ENCODE measurements at regions not wholly inside any gene's neighbourhood (a gene's known extent, or its start where the extent isn't known, plus 50 kb on each side); places are given as distances from the start of the nearest gene placed in this dataset.
"Not testable (repeated sequence)": the region's sequence is repeated elsewhere in the genome, so short reads cannot be mapped to it uniquely, and the experiment has no call there.

GRCh38 chr7:111654343-111654742 lies 92.1 kb upstream of the IMMP2L start:
- H3K27me3 ChIP-seq (ENCODE audit: control insufficient read depth, insufficient read depth, low read length), result no peaks in the 10 kb centered on the region
- no peaks in the 10 kb centered on the region for H3K4me1 ChIP-seq (ENCODE audit: control insufficient read depth, insufficient read depth, low read length)
- H3K9me3 ChIP-seq (ENCODE audit: control insufficient read depth, insufficient read depth, low read length), result 0 out of 2 replicates have a peak, but pooled peaks cover 2% of the 10 kb centered on the region
- H3K9ac ChIP-seq (ENCODE audit: low read depth, low read length), result no peak overlapping the region
- no peak overlapping the region for H3K27ac ChIP-seq (ENCODE audit: low read depth, low read length)
- no peaks in the 10 kb centered on the region for H3K36me3 ChIP-seq (ENCODE audit: control insufficient read depth, insufficient read depth, low read length)
- no peak overlapping the region for H3K4me3 ChIP-seq (ENCODE audit: low read depth, low read length)

- Histone ChIP-seq H3K4me1 (ENCODE audit: control insufficient read depth, insufficient read depth, low read length) (no peaks in the 10 kb centered on the region), H3K4me3 (ENCODE audit: low read depth, low read length) (no peak overlapping the region), H3K9ac (ENCODE audit: low read depth, low read length) (no peak overlapping the region), H3K27me3 (ENCODE audit: control insufficient read depth, insufficient read depth, low read length) (no peaks in the 10 kb centered on the region), H3K27ac (ENCODE audit: low read depth, low read length) (no peak overlapping the region), H3K9me3 (ENCODE audit: control insufficient read depth, insufficient read depth, low read length) (0 out of 2 replicates have a peak, but pooled peaks cover 2% of the 10 kb centered on the region), H3K36me3 (ENCODE audit: control insufficient read depth, insufficient read depth, low read length) (no peaks in the 10 kb centered on the region)
These were observed 91.6 kb upstream of the IMMP2L start for GRCh38 chr7:111653846-111654245.

GRCh38 chr7:111650456-111650999 lies 88.2 kb upstream of the IMMP2L start:
- Histone ChIP-seq H3K4me3 (ENCODE audit: low read depth, low read length) (no peak overlapping the region), H3K9me3 (ENCODE audit: control insufficient read depth, insufficient read depth, low read length) (peaks cover 9% of the 10 kb centered on the region), H3K36me3 (ENCODE audit: control insufficient read depth, insufficient read depth, low read length) (no peaks in the 10 kb centered on the region), H3K27me3 (ENCODE audit: control insufficient read depth, insufficient read depth, low read length) (no peaks in the 10 kb centered on the region), H3K27ac (ENCODE audit: low read depth, low read length) (no peak overlapping the region), H3K9ac (ENCODE audit: low read depth, low read length) (no peak overlapping the region), H3K4me1 (ENCODE audit: control insufficient read depth, insufficient read depth, low read length) (no peaks in the 10 kb centered on the region)

- Histone ChIP-seq H3K36me3 (ENCODE audit: control insufficient read depth, insufficient read depth, low read length) (no peaks in the 10 kb centered on the region), H3K27me3 (ENCODE audit: control insufficient read depth, insufficient read depth, low read length) (no peaks in the 10 kb centered on the region), H3K27ac (ENCODE audit: low read depth, low read length) (no peak overlapping the region), H3K4me3 (ENCODE audit: low read depth, low read length) (no peak overlapping the region), H3K9ac (ENCODE audit: low read depth, low read length) (no peak overlapping the region), H3K9me3 (ENCODE audit: control insufficient read depth, insufficient read depth, low read length) (peaks cover 12% of the 10 kb centered on the region), H3K4me1 (ENCODE audit: control insufficient read depth, insufficient read depth, low read length) (no peaks in the 10 kb centered on the region)
These were observed 85.6 kb upstream of the IMMP2L start for GRCh38 chr7:111647881-111648280.

GRCh38 chr7:111644595-111644994 lies 82.3 kb upstream of the IMMP2L start:
- H3K4me3 ChIP-seq (ENCODE audit: low read depth, low read length); H3K27ac ChIP-seq (ENCODE audit: low read depth, low read length); H3K36me3 ChIP-seq (ENCODE audit: control insufficient read depth, insufficient read depth, low read length); H3K27me3 ChIP-seq (ENCODE audit: control insufficient read depth, insufficient read depth, low read length); H3K9ac ChIP-seq (ENCODE audit: low read depth, low read length); H3K4me1 ChIP-seq (ENCODE audit: control insufficient read depth, insufficient read depth, low read length); H3K9me3 ChIP-seq (ENCODE audit: control insufficient read depth, insufficient read depth, low read length): not testable (repeated sequence)

GRCh38 chr7:111642373-111642772 lies 80.1 kb upstream of the IMMP2L start:
- H3K27ac ChIP-seq (ENCODE audit: low read depth, low read length), result no peak overlapping the region
- no peak overlapping the region for H3K9ac ChIP-seq (ENCODE audit: low read depth, low read length)
- H3K9me3 ChIP-seq (ENCODE audit: control insufficient read depth, insufficient read depth, low read length), result peaks cover 9% of the 10 kb centered on the region
- peaks cover 22% of the 10 kb centered on the region for H3K27me3 ChIP-seq (ENCODE audit: control insufficient read depth, insufficient read depth, low read length)
- H3K36me3 ChIP-seq (ENCODE audit: control insufficient read depth, insufficient read depth, low read length), result no peaks in the 10 kb centered on the region
- H3K4me1 ChIP-seq (ENCODE audit: control insufficient read depth, insufficient read depth, low read length), result no peaks in the 10 kb centered on the region
- no peak overlapping the region for H3K4me3 ChIP-seq (ENCODE audit: low read depth, low read length)

GRCh38 chr7:111640416-111640815 lies 78.1 kb upstream of the IMMP2L start:
- Histone ChIP-seq H3K4me1 (ENCODE audit: control insufficient read depth, insufficient read depth, low read length) (no peaks in the 10 kb centered on the region), H3K9me3 (ENCODE audit: control insufficient read depth, insufficient read depth, low read length) (peaks cover 2% of the 10 kb centered on the region; the same call in 1 of the 2 replicates), H3K27me3 (ENCODE audit: control insufficient read depth, insufficient read depth, low read length) (peaks cover 41% of the 10 kb centered on the region), H3K36me3 (ENCODE audit: control insufficient read depth, insufficient read depth, low read length) (no peaks in the 10 kb centered on the region), H3K4me3 (ENCODE audit: low read depth, low read length) (no peak overlapping the region), H3K27ac (ENCODE audit: low read depth, low read length) (no peak overlapping the region), H3K9ac (ENCODE audit: low read depth, low read length) (no peak overlapping the region)

- H3K9ac ChIP-seq (ENCODE audit: low read depth, low read length), result no peak overlapping the region
- peaks cover 46% of the 10 kb centered on the region for H3K27me3 ChIP-seq (ENCODE audit: control insufficient read depth, insufficient read depth, low read length)
- no peaks in the 10 kb centered on the region for H3K4me1 ChIP-seq (ENCODE audit: control insufficient read depth, insufficient read depth, low read length)
- H3K4me3 ChIP-seq (ENCODE audit: low read depth, low read length), result no peak overlapping the region
- H3K27ac ChIP-seq (ENCODE audit: low read depth, low read length), result no peak overlapping the region
- no peaks in the 10 kb centered on the region for H3K36me3 ChIP-seq (ENCODE audit: control insufficient read depth, insufficient read depth, low read length)
- no peaks in the 10 kb centered on the region; the same call in 1 of the 2 replicates for H3K9me3 ChIP-seq (ENCODE audit: control insufficient read depth, insufficient read depth, low read length)
These were observed 77.6 kb upstream of the IMMP2L start for GRCh38 chr7:111639934-111640333.

- Histone ChIP-seq H3K36me3 (ENCODE audit: control insufficient read depth, insufficient read depth, low read length) (no peaks in the 10 kb centered on the region), H3K4me3 (ENCODE audit: low read depth, low read length) (no peak overlapping the region), H3K27ac (ENCODE audit: low read depth, low read length) (no peak overlapping the region), H3K9me3 (ENCODE audit: control insufficient read depth, insufficient read depth, low read length) (no peaks in the 10 kb centered on the region; the same call in 1 of the 2 replicates), H3K9ac (ENCODE audit: low read depth, low read length) (no peak overlapping the region), H3K4me1 (ENCODE audit: control insufficient read depth, insufficient read depth, low read length) (no peaks in the 10 kb centered on the region), H3K27me3 (ENCODE audit: control insufficient read depth, insufficient read depth, low read length) (peaks cover 65% of the 10 kb centered on the region)
These were observed 75.8 kb upstream of the IMMP2L start for GRCh38 chr7:111638078-111638477.

- H3K4me1 ChIP-seq (ENCODE audit: control insufficient read depth, insufficient read depth, low read length), result no peaks in the 10 kb centered on the region
- no peak overlapping the region for H3K27ac ChIP-seq (ENCODE audit: low read depth, low read length)
- no peak overlapping the region for H3K4me3 ChIP-seq (ENCODE audit: low read depth, low read length)
- peaks cover 6% of the 10 kb centered on the region for H3K9me3 ChIP-seq (ENCODE audit: control insufficient read depth, insufficient read depth, low read length)
- H3K36me3 ChIP-seq (ENCODE audit: control insufficient read depth, insufficient read depth, low read length), result no peaks in the 10 kb centered on the region
- peaks cover 59% of the 10 kb centered on the region for H3K27me3 ChIP-seq (ENCODE audit: control insufficient read depth, insufficient read depth, low read length)
- H3K9ac ChIP-seq (ENCODE audit: low read depth, low read length), result no peak overlapping the region
These were observed 71.6 kb upstream of the IMMP2L start for GRCh38 chr7:111633878-111634277.

- Histone ChIP-seq H3K27me3 (ENCODE audit: control insufficient read depth, insufficient read depth, low read length) (peaks cover 29% of the 10 kb centered on the region), H3K27ac (ENCODE audit: low read depth, low read length) (no peak overlapping the region), H3K36me3 (ENCODE audit: control insufficient read depth, insufficient read depth, low read length) (no peaks in the 10 kb centered on the region), H3K4me3 (ENCODE audit: low read depth, low read length) (no peak overlapping the region), H3K4me1 (ENCODE audit: control insufficient read depth, insufficient read depth, low read length) (no peaks in the 10 kb centered on the region), H3K9me3 (ENCODE audit: control insufficient read depth, insufficient read depth, low read length) (peaks cover 6% of the 10 kb centered on the region), H3K9ac (ENCODE audit: low read depth, low read length) (no peak overlapping the region)
These were observed 68.6 kb upstream of the IMMP2L start for GRCh38 chr7:111630862-111631261.

Data from HUES48 (cell line).